ENCODE measurements at regions not wholly inside any gene's neighbourhood (a gene's known extent, or its start where the extent isn't known, plus 50 kb on each side); places are given as distances from the start of the nearest gene placed in this dataset.

DNA sequence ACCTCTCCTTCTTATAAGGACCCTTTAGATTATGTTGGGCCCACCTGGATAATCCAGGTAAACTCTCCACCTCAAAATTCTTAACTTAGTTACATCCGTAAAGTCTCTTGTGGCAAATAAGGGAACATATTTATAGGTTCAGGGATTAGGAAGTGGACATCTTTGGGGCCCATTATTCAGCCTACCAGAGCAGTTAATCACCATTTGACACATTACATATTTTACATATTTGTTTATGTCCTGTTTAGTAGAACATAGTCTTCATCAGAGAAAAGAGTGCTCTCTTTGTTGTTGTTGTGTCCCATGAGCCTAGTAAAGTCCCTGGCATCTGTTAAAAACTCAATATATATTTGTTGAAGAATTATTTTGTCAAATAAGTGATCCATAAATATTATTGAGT lies 134.0 kb upstream of the SPATS2L start:
- TF ChIP-seq, protein P1, sequence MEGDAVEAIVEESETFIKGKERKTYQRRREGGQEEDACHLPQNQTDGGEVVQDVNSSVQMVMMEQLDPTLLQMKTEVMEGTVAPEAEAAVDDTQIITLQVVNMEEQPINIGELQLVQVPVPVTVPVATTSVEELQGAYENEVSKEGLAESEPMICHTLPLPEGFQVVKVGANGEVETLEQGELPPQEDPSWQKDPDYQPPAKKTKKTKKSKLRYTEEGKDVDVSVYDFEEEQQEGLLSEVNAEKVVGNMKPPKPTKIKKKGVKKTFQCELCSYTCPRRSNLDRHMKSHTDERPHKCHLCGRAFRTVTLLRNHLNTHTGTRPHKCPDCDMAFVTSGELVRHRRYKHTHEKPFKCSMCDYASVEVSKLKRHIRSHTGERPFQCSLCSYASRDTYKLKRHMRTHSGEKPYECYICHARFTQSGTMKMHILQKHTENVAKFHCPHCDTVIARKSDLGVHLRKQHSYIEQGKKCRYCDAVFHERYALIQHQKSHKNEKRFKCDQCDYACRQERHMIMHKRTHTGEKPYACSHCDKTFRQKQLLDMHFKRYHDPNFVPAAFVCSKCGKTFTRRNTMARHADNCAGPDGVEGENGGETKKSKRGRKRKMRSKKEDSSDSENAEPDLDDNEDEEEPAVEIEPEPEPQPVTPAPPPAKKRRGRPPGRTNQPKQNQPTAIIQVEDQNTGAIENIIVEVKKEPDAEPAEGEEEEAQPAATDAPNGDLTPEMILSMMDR (IDR thresholded peaks at IDR 0.05; ENCODE audit: control insufficient read depth, insufficient read depth, low read depth, low read length, missing control alignments) = no peak
- DNase-seq (ENCODE audit: low read depth) = no peak
- H3K4me3 ChIP-seq (ENCODE audit: control insufficient read depth, low read depth, low read length) = no peak overlapping the region

DNA sequence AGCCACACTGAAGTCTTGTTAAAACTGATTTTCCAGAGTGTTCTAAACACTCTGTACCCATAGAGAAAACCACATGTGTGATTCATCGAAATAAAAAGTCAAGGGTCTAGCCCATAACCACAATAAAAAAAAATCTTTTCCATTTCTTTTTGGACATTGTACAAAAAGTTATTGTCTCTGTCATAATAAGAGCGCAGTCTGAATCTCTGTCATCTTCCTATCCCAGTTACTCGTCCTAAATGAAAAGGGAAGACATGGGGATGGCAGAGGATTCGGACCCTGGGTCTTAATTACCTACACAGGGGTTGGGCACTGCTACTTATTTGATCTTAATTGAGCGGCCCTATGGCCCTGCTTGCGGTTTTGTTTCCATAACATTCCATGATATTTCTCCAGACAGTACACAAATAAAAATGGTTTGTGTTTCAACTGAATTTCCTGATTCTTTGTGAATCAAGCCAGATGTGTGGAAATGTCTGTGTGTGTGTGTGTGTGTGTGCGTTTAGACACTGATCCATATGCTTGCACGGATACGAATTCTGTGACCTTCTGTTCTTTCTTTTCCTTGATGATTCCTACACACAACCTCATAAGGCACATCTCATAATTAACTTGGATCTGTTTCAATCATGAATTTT lies 133.4 kb upstream of the SPATS2L start:
- peak; percentile 77 for DNase-seq (ENCODE audit: low read depth)
- TF ChIP-seq, protein P1 (IDR thresholded peaks at IDR 0.05; ENCODE audit: control insufficient read depth, insufficient read depth, low read depth, low read length, missing control alignments) = no peak
- no peak overlapping the region for H3K4me3 ChIP-seq (ENCODE audit: control insufficient read depth, low read depth, low read length)

- TF ChIP-seq, protein P1 (IDR thresholded peaks at IDR 0.05; ENCODE audit: control insufficient read depth, insufficient read depth, low read depth, low read length, missing control alignments) = no peak
- no peak for DNase-seq (ENCODE audit: low read depth)
- no peak overlapping the region for H3K4me3 ChIP-seq (ENCODE audit: control insufficient read depth, low read depth, low read length)
Observed at GRCh38 chr2:200173691-200174090, 132.8 kb upstream of the SPATS2L start.

DNA sequence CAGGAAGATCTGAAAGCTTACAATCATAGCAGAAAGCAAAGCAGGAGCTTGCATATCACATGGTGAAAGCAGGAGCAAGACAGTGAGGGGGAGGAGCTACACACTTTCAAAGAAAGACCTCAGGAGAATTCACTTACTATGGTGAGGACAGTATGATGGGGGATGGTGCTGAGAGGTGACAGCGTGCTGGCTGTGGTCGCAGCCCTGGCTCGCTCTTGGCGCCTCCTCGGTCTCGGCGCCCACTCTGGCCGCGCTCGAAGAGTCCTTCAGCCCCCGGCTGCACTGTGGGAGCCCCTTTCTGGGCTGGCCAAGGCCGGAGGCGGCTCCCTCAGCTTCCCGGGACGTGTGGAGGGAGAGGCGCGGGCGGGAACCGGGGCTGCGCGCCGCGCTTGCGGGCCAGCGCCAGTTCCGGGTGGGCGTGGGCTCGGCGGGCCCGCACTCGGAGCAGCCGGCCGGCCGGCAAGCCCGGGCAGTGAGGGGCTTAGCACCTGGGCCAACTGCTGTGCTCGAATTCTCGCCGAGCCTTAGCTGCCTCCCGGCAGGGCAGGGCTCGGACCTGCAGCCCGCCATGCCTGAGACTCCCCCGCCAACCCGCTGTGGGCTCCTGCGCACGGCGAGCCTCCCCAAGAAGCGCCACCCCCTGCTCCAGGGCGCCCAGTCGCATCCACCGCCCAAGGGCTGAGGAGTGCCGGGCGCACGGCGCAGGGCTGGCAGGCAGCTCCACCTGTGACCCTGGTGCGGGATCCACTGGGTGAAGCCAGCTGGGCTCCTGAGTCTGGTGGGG lies 131.9 kb upstream of the SPATS2L start:
- DNase-seq (ENCODE audit: low read depth) = no peak
- TF ChIP-seq, protein P1 (IDR thresholded peaks at IDR 0.05; ENCODE audit: control insufficient read depth, insufficient read depth, low read depth, low read length, missing control alignments) = no peak
- no peak overlapping the region for H3K4me3 ChIP-seq (ENCODE audit: control insufficient read depth, low read depth, low read length)

DNA sequence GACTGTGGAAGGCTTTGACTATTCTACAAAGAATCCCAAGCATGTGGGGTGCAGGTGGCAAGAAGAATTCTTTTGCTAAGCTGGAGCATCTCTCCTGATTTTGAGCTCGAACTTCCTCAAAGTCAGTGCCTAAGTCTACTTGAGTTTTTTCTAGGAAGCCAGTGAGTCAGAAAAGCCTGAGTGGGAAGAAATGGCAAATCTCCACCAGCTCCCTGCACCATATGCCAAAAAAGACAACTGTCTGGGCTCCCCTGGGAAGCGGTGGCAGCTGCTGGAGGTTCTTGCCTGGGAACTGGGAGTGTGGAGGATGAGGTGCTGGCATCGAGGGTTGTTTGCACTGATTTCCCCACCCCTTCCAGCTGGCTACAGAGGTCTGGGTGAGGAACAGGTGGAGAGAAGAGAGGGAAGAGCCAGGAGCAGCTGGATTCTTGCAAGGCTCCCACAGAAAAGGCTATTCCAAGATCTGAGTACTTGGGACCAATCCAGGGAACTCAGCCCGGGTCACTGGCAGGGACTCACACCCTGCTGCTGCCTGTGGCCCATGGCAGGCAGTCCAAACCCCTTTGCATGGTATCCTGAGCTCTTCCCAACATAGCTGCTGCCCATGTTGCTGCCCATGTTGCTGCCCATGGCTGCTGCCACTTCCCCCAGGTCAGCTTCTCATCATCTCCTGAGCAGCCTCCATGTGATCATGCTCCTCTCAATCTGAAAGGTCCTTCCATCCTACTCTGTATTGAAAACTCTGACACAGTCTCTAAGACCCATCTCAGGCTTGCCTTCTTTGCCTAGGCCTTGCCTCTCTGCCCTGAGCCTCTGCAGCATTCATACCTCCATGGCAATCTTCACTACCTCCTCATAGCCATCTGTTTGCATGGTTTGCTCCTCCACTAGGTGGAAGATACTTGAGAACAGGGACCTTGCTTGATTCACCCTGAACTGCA lies 128.3 kb upstream of the SPATS2L start:
- TF ChIP-seq, protein P1 (IDR thresholded peaks at IDR 0.05; ENCODE audit: control insufficient read depth, insufficient read depth, low read depth, low read length, missing control alignments) = no peak
- DNase-seq (ENCODE audit: low read depth) = no peak
- no peak overlapping the region for H3K4me3 ChIP-seq (ENCODE audit: control insufficient read depth, low read depth, low read length)

DNA sequence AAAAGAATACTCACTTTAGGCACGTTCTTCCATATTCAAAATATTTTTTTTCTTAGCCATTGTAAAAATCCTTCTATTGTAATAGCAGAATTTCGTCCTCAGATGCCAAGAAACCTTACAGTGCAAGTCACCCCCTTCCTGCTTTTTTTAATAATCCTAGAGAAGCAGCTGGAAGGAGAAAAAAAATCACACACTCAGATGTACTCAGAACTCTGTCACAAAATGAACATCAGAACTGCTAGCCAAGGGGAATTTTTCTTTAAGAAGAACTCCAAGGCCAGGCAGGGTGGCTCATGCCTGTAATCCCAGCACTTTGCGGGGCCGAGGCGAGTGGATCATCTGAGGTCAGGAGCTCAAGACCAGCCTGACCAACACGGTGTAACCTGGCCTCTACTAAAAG lies 127.3 kb upstream of the SPATS2L start:
- no peak for DNase-seq (ENCODE audit: low read depth)
- TF ChIP-seq, protein P1 (IDR thresholded peaks at IDR 0.05; ENCODE audit: control insufficient read depth, insufficient read depth, low read depth, low read length, missing control alignments) = no peak
- no peak overlapping the region for H3K4me3 ChIP-seq (ENCODE audit: control insufficient read depth, low read depth, low read length)

Data from AG09309 (cell line).